GM21529 (cell line): ENCODE measurements at regions not wholly inside any gene's neighbourhood (a gene's known extent, or its start where the extent isn't known, plus 50 kb on each side); places are given as distances from the start of the nearest gene placed in this dataset.

Experiments used
- ATAC-seq: cut with Tn5 transposase; IDR thresholded peaks from one replicate; pipeline ENCODE4 v1.9.1; 2021; ENCODE audit not compliant: unreplicated experiment

- no peak for ATAC-seq
These were observed 130.5 kb downstream of the EDN1 start for GRCh38 chr6:12420626-12421025.

DNA sequence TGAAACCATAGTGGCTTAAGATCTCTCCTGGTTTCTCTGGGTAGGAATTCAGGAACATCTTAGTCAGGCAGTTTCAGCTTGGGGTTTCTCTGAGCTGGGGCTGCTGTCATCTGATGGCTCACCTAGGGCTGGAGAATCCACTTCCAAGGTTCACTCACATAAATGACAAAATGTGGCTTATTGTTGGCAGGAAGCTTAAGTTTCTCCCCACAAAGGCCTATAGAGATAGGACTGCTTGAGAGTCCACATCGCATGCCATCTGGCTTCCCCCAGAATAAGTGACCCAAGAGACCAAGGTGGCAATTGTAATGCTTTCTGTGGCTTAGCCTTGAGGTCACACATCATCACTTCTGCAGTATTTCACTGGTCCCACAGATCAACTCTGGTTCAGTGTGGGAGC is 131.4 kb downstream of the EDN1 start:
- no peak for ATAC-seq

- ATAC-seq, result no peak
These were observed 132.7 kb downstream of the EDN1 start for GRCh38 chr6:12422848-12423247.

DNA sequence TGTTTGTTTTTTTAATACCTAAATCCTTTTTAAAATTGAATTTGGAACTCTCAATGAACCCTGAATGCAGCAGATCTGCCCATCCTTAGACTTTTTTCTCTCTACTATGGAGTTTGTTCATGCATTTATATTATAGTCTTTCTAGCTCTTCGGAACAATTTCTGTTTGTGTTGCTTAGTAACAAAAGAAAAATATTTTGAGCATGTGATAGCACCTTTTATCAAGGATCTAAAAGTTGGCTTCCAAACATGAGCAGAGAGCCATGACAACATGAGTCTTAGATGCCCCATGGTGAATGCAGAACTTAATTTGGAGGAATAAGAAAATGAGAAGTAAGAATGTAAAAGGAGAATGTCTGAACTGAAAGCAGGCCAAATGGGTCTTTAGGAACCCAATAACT is 133.7 kb downstream of the EDN1 start:
- ATAC-seq, result no peak

DNA sequence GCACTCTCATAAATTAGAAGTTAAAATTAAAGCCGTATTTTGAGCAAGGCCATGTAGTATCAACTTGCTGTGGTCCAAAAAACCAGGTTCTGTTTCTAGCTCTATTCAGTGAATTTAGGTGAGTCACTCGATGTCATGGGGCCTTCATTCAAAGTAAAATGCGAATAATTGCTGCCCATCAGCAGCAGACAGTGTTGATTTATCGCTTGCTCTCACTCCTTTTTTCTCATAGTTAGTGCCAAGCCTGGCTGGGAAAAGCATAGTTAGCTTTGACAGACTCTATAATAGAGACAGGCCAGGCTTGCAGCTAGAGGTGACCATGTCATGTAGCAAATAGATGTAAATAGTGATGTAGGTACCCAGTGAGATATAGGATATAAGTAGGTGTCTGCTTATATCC is 136.0 kb downstream of the EDN1 start:
- no peak for ATAC-seq

DNA sequence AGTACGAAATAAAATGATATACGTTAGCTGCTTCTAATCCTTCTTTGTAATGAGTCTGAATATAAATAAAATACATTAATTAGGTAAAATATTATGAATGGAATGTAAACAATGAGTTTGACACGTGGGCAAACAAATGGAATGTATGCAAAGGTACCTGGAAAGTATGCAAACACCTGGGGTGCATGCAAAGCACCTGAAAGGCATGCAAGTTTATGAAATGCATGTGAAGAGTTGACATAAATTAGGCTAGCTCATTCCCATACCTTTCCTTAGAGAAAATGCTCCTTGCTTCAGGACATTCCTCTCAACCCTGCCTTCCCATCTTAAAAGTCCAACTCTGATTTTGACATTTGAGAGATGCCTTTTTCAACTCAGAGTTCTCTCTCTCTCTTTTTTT is 140.9 kb downstream of the EDN1 start:
- ATAC-seq, result no peak

DNA sequence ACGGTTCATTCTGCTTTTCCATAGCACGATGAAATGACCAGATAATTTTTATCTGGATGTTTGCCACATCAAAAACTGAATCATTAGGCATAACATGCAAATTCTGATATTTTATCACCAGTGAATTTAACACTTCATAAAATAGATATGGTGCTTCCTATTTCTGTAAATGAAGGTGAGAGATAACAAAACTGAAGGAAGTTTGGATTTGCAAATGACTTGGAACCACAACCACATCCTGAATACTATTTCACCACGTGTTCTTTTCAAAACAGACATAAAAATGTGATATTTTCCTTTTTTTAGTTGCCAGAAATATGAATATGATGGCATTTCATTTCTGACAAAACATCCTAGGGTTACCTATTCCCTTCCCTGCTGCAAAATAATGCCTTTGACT is 146.1 kb downstream of the EDN1 start:
- ATAC-seq, result no peak

DNA sequence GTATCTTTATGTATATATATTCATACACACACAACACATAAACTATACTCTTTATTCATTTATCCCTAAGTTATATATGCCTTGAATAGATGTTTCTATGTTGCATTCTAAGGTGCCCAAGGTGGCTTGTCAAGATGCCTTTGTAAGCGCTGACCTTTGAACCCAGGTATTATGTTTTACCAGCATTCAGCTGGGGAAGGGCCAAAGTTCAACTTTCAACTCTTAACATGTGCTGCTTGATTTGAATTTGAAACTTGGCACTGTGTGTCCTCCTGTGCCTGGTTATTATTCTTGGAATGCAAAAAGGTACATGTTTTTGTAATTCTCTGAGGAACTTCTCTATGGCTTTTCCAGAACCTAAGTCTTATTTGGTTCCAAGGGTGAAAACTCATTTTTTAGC is 146.5 kb downstream of the EDN1 start:
- no peak for ATAC-seq

DNA sequence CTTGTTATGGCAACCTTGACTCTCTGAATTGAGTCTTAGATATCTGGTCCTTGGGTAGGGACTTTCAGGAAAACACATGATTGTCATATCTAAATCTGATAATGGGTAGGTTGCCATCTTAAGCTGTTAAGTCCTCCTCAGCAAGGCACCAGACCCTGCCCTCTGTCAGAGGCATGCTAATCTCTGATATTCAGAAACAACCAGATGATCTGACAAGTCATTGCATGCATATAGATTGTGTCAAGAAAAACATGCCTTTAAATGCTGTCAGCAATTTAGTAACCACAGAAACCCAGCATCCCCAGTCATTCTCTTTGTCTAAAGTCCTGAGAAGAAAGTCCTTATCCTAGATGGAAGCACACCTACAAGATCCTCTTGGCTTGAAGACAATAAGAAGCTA is 149.1 kb downstream of the EDN1 start:
- no peak for ATAC-seq

- no peak for ATAC-seq
These were observed 150.8 kb downstream of the EDN1 start for GRCh38 chr6:12440981-12441380.

DNA sequence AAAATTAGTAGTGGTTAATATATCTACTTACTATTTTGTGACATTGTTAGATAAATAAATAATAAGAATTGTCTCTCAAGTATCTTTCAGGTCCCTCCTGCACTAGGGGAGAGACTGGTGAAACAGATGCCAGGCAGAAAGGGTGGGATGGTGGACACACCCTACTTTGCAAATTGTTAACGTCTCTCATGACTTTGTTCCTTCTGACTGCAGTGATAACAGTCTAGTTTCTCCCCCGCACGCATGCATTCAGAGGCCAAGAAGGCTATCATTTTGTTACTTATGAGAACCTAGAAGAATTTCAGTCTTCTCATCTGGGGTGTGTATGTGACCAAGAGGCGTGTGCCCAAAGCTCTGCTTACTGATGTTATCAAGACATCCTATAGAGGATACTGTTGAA is 152.3 kb downstream of the EDN1 start:
- ATAC-seq, result no peak

DNA sequence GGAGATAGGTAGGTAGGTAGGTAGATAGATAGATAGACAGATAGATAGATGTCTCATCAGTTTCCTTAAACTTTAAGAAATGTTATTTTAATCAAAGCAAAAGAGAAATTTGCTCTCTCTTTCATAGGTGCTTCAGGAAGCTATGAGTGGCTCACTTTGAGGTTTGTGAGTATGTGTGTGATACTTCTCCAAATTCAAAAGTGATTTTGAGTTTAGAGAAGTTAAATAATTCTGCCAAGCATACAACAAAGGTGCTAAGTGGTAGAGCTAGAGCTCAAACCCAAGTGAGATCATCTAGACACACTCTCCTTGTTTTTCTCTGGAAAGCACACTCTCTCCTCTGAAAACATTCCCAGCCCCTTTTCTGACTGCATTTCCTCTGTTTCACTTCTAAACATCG is 156.2 kb downstream of the EDN1 start:
- no peak for ATAC-seq

DNA sequence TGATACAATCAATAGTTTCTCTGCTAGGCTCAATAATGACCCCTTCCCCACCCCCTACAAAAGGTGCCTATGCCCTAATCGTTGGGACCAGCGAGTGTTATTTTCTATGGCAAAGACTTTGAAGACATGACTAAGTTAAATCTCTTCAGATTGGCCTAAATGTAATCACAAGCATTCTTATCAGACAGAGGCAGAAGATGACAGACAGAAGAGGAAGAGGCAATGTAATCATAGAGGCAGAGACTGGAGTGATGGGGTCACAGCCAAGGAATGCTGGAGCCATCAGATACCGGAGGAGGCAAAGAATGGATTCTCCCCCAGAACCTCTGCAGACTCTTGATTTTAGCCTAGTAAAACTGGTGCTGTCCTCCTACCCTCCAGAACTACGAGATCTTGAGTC is 159.3 kb downstream of the EDN1 start:
- no peak for ATAC-seq

GRCh38 chr6:12450467-12450866 is 160.3 kb downstream of the EDN1 start:
- ATAC-seq, result no peak

DNA sequence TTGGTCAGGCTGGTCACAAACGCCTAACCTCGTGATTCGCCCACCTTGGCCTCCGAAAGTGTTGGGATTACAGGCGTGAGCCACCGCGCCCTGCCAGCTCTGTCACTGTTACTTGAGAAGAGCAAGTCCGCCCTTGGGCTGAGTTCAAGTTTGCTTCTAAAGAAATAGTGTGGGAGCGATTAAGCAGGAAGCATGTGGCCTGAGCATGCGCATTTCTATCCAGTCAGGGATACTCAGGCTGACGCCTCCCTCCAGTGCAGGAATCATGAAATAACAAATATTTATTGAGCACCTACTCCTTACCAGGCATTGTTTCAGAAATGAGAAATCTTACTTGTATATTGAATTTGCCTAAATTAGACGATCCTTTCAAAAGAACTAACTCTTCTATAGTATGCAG is 166.2 kb downstream of the EDN1 start:
- ATAC-seq, result no peak

GRCh38 chr6:12457094-12457493 is 166.9 kb downstream of the EDN1 start:
- no peak for ATAC-seq

DNA sequence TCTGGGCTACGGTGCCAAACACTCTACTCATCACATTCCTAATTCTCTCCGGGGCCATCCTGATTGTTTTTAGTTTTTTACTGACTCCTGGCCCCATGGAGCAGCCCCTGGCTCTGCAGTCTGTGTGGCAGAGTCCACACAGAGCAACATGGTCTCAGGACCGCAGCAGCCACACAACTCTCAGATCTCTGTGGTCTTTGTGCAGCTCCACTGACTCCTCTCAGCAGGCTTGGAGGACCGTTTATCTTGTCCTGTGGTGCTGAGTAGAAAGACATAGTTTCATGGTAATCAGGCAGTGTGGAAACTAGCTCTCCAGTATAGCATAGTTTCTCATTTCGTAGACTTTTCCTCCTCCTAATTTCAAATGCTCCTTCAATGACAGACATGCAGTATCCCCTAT is 168.4 kb downstream of the EDN1 start:
- ATAC-seq, result no peak

DNA sequence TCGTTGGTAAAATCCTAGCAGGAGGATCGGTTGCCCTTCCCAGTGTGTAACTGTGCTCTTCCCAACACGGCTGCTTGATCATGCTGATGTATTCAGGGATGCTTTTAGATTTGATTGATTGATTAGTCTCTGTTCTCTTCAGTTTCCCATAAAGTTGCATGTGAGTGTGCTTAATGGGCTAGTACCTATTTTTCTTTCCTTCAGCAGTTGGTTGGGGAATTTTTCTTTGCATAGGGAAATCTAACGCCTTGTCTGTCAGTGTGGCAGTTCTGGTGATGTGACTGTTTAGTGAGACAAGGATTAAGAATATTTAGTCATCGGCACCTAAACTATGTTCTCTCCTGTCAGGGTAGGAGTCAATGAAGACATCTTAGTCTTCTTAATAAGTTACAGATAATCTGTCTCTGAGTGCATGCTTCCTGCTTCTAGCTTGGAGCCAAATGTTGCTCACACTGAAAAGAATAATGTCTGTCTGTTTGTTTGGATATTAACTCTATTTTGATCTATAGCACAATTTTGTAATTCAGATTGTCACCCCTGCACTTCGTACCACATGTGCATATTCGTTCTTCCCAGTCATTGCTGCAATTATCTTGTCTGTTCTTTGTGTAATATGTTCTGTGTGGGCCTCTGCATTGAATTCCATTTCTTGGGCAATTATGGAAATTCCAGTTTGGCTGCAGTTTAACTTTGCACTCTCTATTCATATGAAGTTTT is 169.9 kb downstream of the EDN1 start:
- no peak for ATAC-seq

- no peak for ATAC-seq
These were observed 177.8 kb downstream of the EDN1 start for GRCh38 chr6:12467706-12468670.

- no peak for ATAC-seq
These were observed 182.5 kb downstream of the EDN1 start for GRCh38 chr6:12472601-12473038.

- ATAC-seq, result no peak
These were observed 183.3 kb downstream of the EDN1 start for GRCh38 chr6:12473494-12473893.
